Neural progenitor cell (in vitro differentiated cells): ENCODE measurements at regions not wholly inside any gene's neighbourhood (a gene's known extent, or its start where the extent isn't known, plus 50 kb on each side); places are given as distances from the start of the nearest gene placed in this dataset.

Experiments used
- DNase-seq: peaks from one replicate; pipeline ENCODE4 v3.0.0-alpha.2; 2016; ENCODE audit warnings: low spot score
- H2AFZ ChIP-seq: fragments of 200-600 bp; sonication (generic); replicated peaks from 2 replicates; pipeline ENCODE4 v1.6.1; 2016; ENCODE audit warnings: antibody characterized with exemption
- H3F3A ChIP-seq: fragments of 200-600 bp; sonication (generic); 2 replicates; pipeline ENCODE4 v1.6.1; 2016; ENCODE audit warnings: antibody characterized with exemption, low read depth
- H3K27ac ChIP-seq: fragments of 200-600 bp; sonication (generic); 2 replicates; pipeline ENCODE4 v1.5.1; 2016; ENCODE audit warnings: mild to moderate bottlenecking
- H3K27me3 ChIP-seq: fragments of 200-600 bp; sonication (generic); 2 replicates; pipeline ENCODE4 v1.6.1; 2016; ENCODE audit warnings: mild to moderate bottlenecking, moderate library complexity
- H3K36me3 ChIP-seq: fragments of 200-600 bp; sonication (generic); 2 replicates; pipeline ENCODE4 v1.5.1; 2016
- H3K4me1 ChIP-seq: fragments of 200-600 bp; sonication (generic); 2 replicates; pipeline ENCODE4 v1.6.1; 2016; ENCODE audit warnings: mixed run types
- H3K4me2 ChIP-seq: fragments of 200-600 bp; sonication (generic); 2 replicates; pipeline ENCODE4 v1.6.1; 2016
- H3K4me3 ChIP-seq: fragments of 200-600 bp; sonication (generic); 2 replicates; pipeline ENCODE4 v1.5.1; 2016
- H3K79me2 ChIP-seq: fragments of 200-600 bp; sonication (generic); 2 replicates; pipeline ENCODE4 v1.6.1; 2016; ENCODE audit warnings: low read depth
- H3K9ac ChIP-seq: fragments of 200-600 bp; sonication (generic); 2 replicates; pipeline ENCODE4 v1.6.1; 2016
- H3K9me3 ChIP-seq: fragments of 200-600 bp; sonication (generic); 2 replicates; pipeline ENCODE4 v1.5.1; 2016; ENCODE audit warnings: low read depth
- H4K20me1 ChIP-seq: fragments of 200-600 bp; sonication (generic); 2 replicates; pipeline ENCODE4 v1.6.1; 2016; ENCODE audit warnings: low read depth
- H3K27ac Mint-ChIP-seq: 3 replicates; pipeline ENCODE4 v1.8.0; 2021; ENCODE audit warnings: mixed read lengths
- H3K27me3 Mint-ChIP-seq: 2 replicates; pipeline ENCODE4 v1.8.0; 2022; ENCODE audit warnings: low read depth, mild to moderate bottlenecking, inconsistent platforms, moderate library complexity, mixed read lengths; ENCODE audit not compliant: insufficient read depth
- H3K36me3 Mint-ChIP-seq: 3 replicates; pipeline ENCODE4 v1.8.0; 2021; ENCODE audit warnings: mixed read lengths
- H3K4me1 Mint-ChIP-seq: 3 replicates; pipeline ENCODE4 v1.8.0; 2021; ENCODE audit warnings: mixed read lengths
- H3K4me3 Mint-ChIP-seq: 3 replicates; pipeline ENCODE4 v1.8.0; 2021; ENCODE audit warnings: mild to moderate bottlenecking, moderate library complexity, mixed read lengths
- H3K9me3 Mint-ChIP-seq: 3 replicates; pipeline ENCODE4 v1.8.0; 2020; ENCODE audit warnings: mixed read lengths
- EZH2 ChIP-seq: fragments of 200-600 bp; sonication (generic); IDR thresholded peaks from 2 replicates; pipeline ENCODE4 v1.6.1; 2017; ENCODE audit warnings: antibody characterized with exemption, mild to moderate bottlenecking, moderate library complexity
- EZH2phosphoT487 ChIP-seq: fragments of 200-600 bp; sonication (generic); IDR thresholded peaks from 2 replicates; pipeline ENCODE4 v1.6.1; 2017; ENCODE audit warnings: antibody characterized with exemption
- TF ChIP-seq, protein P1 (sequence below): fragments of 200-600 bp; sonication (generic); IDR thresholded peaks from 2 replicates; pipeline ENCODE4 v1.5.1; 2017; ENCODE audit warnings: antibody characterized with exemption, mild to moderate bottlenecking

DNA sequence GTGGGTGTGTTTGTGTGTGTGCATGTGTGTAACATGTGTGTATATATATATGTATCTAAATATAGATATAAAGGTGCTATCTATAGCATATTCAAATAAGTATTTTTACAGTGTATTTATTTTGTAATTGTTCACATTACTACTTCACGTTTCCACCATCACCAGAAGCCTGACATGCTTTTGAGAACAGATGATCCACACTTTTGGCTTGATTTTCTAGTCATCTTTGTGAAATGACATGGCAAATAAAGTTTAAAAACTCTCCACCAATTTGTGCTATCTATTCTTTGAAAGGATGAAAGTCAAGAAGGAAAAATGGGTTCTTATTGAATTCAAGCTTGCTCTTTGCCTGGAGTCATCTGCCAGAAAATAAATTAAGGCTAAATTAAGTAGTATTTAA lies 294.0 kb upstream of the AKR1E2 start:
- H3K27ac Mint-ChIP-seq, result no peak overlapping the region
- H3K9me3 Mint-ChIP-seq, result peaks cover 2% of the 10 kb centered on the region
- Histone ChIP-seq H4K20me1 (no peaks in the 10 kb centered on the region), H3K4me3 (no peak overlapping the region), H3K27me3 (no peaks in the 10 kb centered on the region), H3F3A (no peaks in the 10 kb centered on the region), H3K4me2 (no peak overlapping the region), H3K4me1 (no peaks in the 10 kb centered on the region), H2AFZ (no peak overlapping the region), H3K9ac (no peak overlapping the region), H3K79me2 (no peaks in the 10 kb centered on the region), H3K27ac (no peak overlapping the region), H3K9me3 (no peaks in the 10 kb centered on the region), H3K36me3 (no peaks in the 10 kb centered on the region)
- H3K27me3 Mint-ChIP-seq, result no peaks in the 10 kb centered on the region
- H3K4me3 Mint-ChIP-seq, result no peak overlapping the region
- no peak for DNase-seq
- H3K36me3 Mint-ChIP-seq, result no peaks in the 10 kb centered on the region
- TF ChIP-seq EZH2, result no peak
- TF ChIP-seq, protein P1, sequence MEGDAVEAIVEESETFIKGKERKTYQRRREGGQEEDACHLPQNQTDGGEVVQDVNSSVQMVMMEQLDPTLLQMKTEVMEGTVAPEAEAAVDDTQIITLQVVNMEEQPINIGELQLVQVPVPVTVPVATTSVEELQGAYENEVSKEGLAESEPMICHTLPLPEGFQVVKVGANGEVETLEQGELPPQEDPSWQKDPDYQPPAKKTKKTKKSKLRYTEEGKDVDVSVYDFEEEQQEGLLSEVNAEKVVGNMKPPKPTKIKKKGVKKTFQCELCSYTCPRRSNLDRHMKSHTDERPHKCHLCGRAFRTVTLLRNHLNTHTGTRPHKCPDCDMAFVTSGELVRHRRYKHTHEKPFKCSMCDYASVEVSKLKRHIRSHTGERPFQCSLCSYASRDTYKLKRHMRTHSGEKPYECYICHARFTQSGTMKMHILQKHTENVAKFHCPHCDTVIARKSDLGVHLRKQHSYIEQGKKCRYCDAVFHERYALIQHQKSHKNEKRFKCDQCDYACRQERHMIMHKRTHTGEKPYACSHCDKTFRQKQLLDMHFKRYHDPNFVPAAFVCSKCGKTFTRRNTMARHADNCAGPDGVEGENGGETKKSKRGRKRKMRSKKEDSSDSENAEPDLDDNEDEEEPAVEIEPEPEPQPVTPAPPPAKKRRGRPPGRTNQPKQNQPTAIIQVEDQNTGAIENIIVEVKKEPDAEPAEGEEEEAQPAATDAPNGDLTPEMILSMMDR, result no peak
- TF ChIP-seq EZH2phosphoT487, result no peak
- H3K4me1 Mint-ChIP-seq, result no peaks in the 10 kb centered on the region

DNA sequence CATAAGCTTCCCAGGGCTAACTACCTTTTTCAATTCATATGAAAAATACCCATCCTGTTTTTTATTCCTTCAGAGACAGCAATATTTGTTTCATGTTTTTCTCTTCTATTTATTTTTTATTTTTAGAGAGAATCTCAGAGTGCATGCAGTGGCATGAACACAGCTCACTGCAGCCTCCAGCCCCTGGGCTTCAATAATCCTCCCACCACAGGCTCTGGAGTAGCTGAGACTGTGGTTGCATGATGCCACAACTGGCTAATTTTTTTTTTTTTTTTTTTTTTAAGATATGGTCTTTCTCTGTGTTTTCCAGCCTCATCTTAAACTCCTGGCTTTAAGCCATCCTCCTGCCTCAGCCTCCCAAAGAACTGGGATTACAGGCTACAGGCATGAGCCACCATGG lies 296.7 kb upstream of the AKR1E2 start:
- H3K79me2 ChIP-seq, result no peaks in the 10 kb centered on the region
- no peak overlapping the region for H3K27ac ChIP-seq
- H3K36me3 Mint-ChIP-seq, result no peaks in the 10 kb centered on the region

DNA sequence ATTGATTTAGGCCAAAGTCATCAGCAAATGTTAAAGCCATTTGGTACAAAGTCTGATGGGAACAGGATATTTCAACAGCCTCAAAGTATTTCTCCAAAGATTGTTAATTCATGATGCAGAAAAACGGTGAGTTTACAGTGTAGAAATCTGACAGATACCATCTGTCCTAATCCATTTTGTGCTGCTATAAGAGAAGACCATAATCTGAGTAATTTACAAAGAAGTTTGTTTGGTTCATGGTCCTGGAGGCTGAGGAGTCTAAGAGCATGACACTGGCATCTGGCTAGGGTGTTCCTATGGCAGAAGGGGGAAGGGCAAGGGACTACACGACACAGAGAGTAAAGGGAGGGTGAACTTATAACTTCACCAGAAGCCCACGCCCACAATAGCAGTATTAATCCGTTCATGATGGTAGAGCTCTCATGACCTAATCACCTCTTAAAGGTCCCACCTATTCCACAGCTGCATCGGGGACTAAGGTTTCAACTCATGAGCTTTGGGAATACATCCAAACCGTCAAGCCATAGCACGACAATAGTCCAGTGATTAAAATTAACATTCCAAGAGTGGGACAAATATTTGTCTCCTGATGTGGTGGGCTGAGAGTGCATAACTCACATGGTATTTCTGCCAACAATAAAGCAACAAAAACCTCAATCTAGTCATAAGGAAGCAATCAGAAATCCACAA lies 298.6 kb upstream of the AKR1E2 start:
- Histone ChIP-seq H4K20me1 (no peaks in the 10 kb centered on the region), H3K27ac (no peak overlapping the region), H3K27me3 (no peaks in the 10 kb centered on the region), H2AFZ (no peak overlapping the region), H3F3A (no peaks in the 10 kb centered on the region), H3K4me1 (no peaks in the 10 kb centered on the region), H3K9me3 (no peaks in the 10 kb centered on the region), H3K36me3 (no peaks in the 10 kb centered on the region), H3K79me2 (no peaks in the 10 kb centered on the region), H3K4me3 (no peak overlapping the region), H3K4me2 (no peak overlapping the region), H3K9ac (no peak overlapping the region)
- H3K27me3 Mint-ChIP-seq, result no peaks in the 10 kb centered on the region
- no peaks in the 10 kb centered on the region for H3K4me1 Mint-ChIP-seq
- DNase-seq, result no peak
- no peaks in the 10 kb centered on the region for H3K9me3 Mint-ChIP-seq
- H3K36me3 Mint-ChIP-seq, result no peaks in the 10 kb centered on the region
- no peak overlapping the region for H3K27ac Mint-ChIP-seq
- H3K4me3 Mint-ChIP-seq, result no peak overlapping the region
- TF ChIP-seq EZH2, result no peak
- TF ChIP-seq, protein P1, result no peak
- no peak for TF ChIP-seq EZH2phosphoT487

More for the DNA sequence above, 296.7 kb upstream of the AKR1E2 start:
- H3K9ac ChIP-seq, result no peak overlapping the region
- TF ChIP-seq EZH2 (no peak), EZH2phosphoT487 (no peak)
- TF ChIP-seq, protein P1, result no peak
- Mint-ChIP-seq H3K27me3 (no peaks in the 10 kb centered on the region), H3K4me3 (no peak overlapping the region), H3K4me1 (no peaks in the 10 kb centered on the region), H3K27ac (no peak overlapping the region), H3K9me3 (no peaks in the 10 kb centered on the region)
- H3K4me3 ChIP-seq, result no peak overlapping the region
- no peaks in the 10 kb centered on the region for H3K36me3 ChIP-seq
- no peak for DNase-seq
- no peaks in the 10 kb centered on the region for H4K20me1 ChIP-seq
- H3F3A ChIP-seq, result no peaks in the 10 kb centered on the region
- H3K4me2 ChIP-seq, result no peak overlapping the region
- no peaks in the 10 kb centered on the region for H3K9me3 ChIP-seq
- H2AFZ ChIP-seq, result no peak overlapping the region
- no peaks in the 10 kb centered on the region for H3K4me1 ChIP-seq
- H3K27me3 ChIP-seq, result no peaks in the 10 kb centered on the region
